H1 (cell line): ENCODE measurements at regions not wholly inside any gene's neighbourhood (a gene's known extent, or its start where the extent isn't known, plus 50 kb on each side); places are given as distances from the start of the nearest gene placed in this dataset.
"Not testable (repeated sequence)": the region's sequence is repeated elsewhere in the genome, so short reads cannot be mapped to it uniquely, and the experiment has no call there.

Source experiments
- CTCF ChIA-PET: fragments of 300-600 bp; sonication (Branson Sonifier 250); formaldehyde crosslinking; loops from one replicate; lab custom pipeline; 2021; ENCODE audit not compliant: partially characterized antibody; lab: Charles Lee
- POLR2A ChIA-PET: fragments of 300-600 bp; sonication (Branson Sonifier 250); formaldehyde crosslinking; loops from one replicate; lab custom pipeline; 2021; ENCODE audit warnings: inconsistent platforms; ENCODE audit not compliant: partially characterized antibody; lab: Charles Lee
- DNase-seq, 2 experiments: peaks; one replicate each; pipeline versions ENCODE4 v3.0.0 to v3.0.0-alpha.2; 2010 to 2022; ENCODE audit warnings: low spot score in 2 of 2, low read depth in 1 of 2, mixed read lengths in 1 of 2
- FAIRE-seq: peaks from 2 replicates; lab custom pipeline; 2011; peaks lifted over from hg19 to GRCh38; lab: Jason Lieb, UNC
- H2AFZ ChIP-seq: 2 replicates; pipeline ENCODE4 v1.8.1; 2012; ENCODE audit warnings: low read length, inconsistent platforms
- H2AK5ac ChIP-seq: 2 replicates; pipeline ENCODE4 v1.6.1; 2013; ENCODE audit warnings: low read depth, low read length
- H2BK120ac ChIP-seq: replicated peaks from 2 replicates; pipeline ENCODE3; 2013; ENCODE audit warnings: low read depth, low read length, inconsistent platforms
- H2BK12ac ChIP-seq: 2 replicates; pipeline ENCODE4 v1.6.1; 2013; ENCODE audit warnings: low read depth, low read length
- H2BK15ac ChIP-seq: 2 replicates; pipeline ENCODE4 v1.6.1; 2013; ENCODE audit warnings: low read length
- H2BK20ac ChIP-seq: 2 replicates; pipeline ENCODE4 v1.6.1; 2013; ENCODE audit warnings: low read length
- H2BK5ac ChIP-seq: 2 replicates; pipeline ENCODE4 v1.6.1; 2013; ENCODE audit warnings: low read depth, low read length
- H3K14ac ChIP-seq: 2 replicates; pipeline ENCODE4 v1.6.1; 2013; ENCODE audit warnings: inconsistent platforms; ENCODE audit not compliant: insufficient read length
- H3K18ac ChIP-seq: 2 replicates; pipeline ENCODE4 v1.6.1; 2013; ENCODE audit warnings: low read length; ENCODE audit errors: extremely low read depth
- H3K23ac ChIP-seq: 2 replicates; pipeline ENCODE4 v1.6.1; 2013; ENCODE audit warnings: inconsistent platforms; ENCODE audit not compliant: insufficient read length
- H3K23me2 ChIP-seq: 2 replicates; pipeline ENCODE4 v1.6.1; 2013; ENCODE audit warnings: low read depth, low read length
- H3K27ac ChIP-seq: 2 replicates; pipeline ENCODE4 v1.6.1; 2011; ENCODE audit warnings: low read depth, low read length, inconsistent platforms
- H3K27me3 ChIP-seq, 4 experiments: replicated peaks in 1 of 4; 1 replicate in 1 of 4; 2 replicates in 3 of 4; pipeline versions ENCODE4 v1.6.1 to v1.8.1; 2011 to 2013; ENCODE audit warnings: low read length in 3 of 4, mild to moderate bottlenecking in 3 of 4, inconsistent platforms in 2 of 4, mixed read lengths in 2 of 4, moderate library complexity in 1 of 4; ENCODE audit not compliant: control insufficient read depth in 3 of 4, insufficient read depth in 3 of 4; ENCODE audit errors: extremely low read depth in 1 of 4
- H3K36me3 ChIP-seq, 4 experiments: 2 replicates each; pipeline versions ENCODE4 v1.6.1 to v1.8.1; 2011 to 2013; ENCODE audit warnings: mild to moderate bottlenecking in 4 of 4, low read length in 3 of 4, moderate library complexity in 2 of 4, control low read depth in 1 of 4, inconsistent platforms in 1 of 4; ENCODE audit not compliant: insufficient read depth in 4 of 4, control insufficient read depth in 2 of 4
- H3K4ac ChIP-seq: replicated peaks from 2 replicates; pipeline ENCODE3; 2013; ENCODE audit warnings: low read length, low read depth, mixed read lengths, inconsistent platforms; ENCODE audit not compliant: insufficient read length
- H3K4me1 ChIP-seq, 4 experiments: replicated peaks in 1 of 4; 1 replicate in 1 of 4; 2 replicates in 3 of 4; pipeline versions ENCODE4 v1.6.1 to v1.8.1; 2011 to 2013; ENCODE audit warnings: low read length in 3 of 4, inconsistent platforms in 2 of 4, mixed read lengths in 1 of 4; ENCODE audit not compliant: insufficient read depth in 4 of 4, control insufficient read depth in 3 of 4
- H3K4me2 ChIP-seq, 2 experiments: 2 replicates each; pipeline versions ENCODE4 v1.6.1 to v1.8.1; 2011 to 2013; ENCODE audit warnings: low read depth in 2 of 2, low read length in 2 of 2, control low read depth in 1 of 2, inconsistent platforms in 1 of 2, mild to moderate bottlenecking in 1 of 2; ENCODE audit not compliant: insufficient read depth in 1 of 2
- H3K4me3 ChIP-seq, 4 experiments: fragments of 200-600, 300-600 bp in 1 of 4; sonication (generic), shearing (Covaris generic), sonication (Bioruptor Twin) in 1 of 4; 2 replicates each; pipeline versions ENCODE4 v1.5.1 to v1.8.1; 2011 to 2016; ENCODE audit warnings: low read length in 4 of 4, low read depth in 3 of 4, control low read depth in 2 of 4, inconsistent platforms in 2 of 4, mild to moderate bottlenecking in 2 of 4, mixed read lengths in 1 of 4, moderate library complexity in 1 of 4; ENCODE audit not compliant: insufficient read depth in 2 of 4; ENCODE audit errors: extremely low read depth in 1 of 4
- H3K56ac ChIP-seq: replicated peaks from 2 replicates; pipeline ENCODE3; 2013; ENCODE audit warnings: low read depth, mild to moderate bottlenecking, mixed read lengths, low read length, inconsistent platforms; ENCODE audit not compliant: insufficient read length
- H3K79me1 ChIP-seq: 2 replicates; pipeline ENCODE4 v1.6.1; 2013; ENCODE audit warnings: low read depth, low read length, control low read depth
- H3K79me2 ChIP-seq, 2 experiments: 2 replicates each; pipeline versions ENCODE4 v1.6.1 to v1.8.1; 2012 to 2013; ENCODE audit warnings: low read length in 2 of 2, mild to moderate bottlenecking in 2 of 2, inconsistent platforms in 1 of 2; ENCODE audit not compliant: insufficient read depth in 2 of 2, control insufficient read depth in 1 of 2
- H3K9ac ChIP-seq, 4 experiments: replicated peaks in 1 of 4; 1 replicate in 1 of 4; 2 replicates in 3 of 4; pipeline versions ENCODE4 v1.6.1 to v1.8.1; 2011 to 2013; ENCODE audit warnings: low read depth in 3 of 4, low read length in 3 of 4, control low read depth in 2 of 4, mild to moderate bottlenecking in 2 of 4, moderate library complexity in 2 of 4, inconsistent platforms in 1 of 4; ENCODE audit errors: extremely low read depth in 1 of 4
- H3K9me3 ChIP-seq, 2 experiments: 2 replicates each; pipeline versions ENCODE4 v1.6.1 to v1.8.1; 2012 to 2013; ENCODE audit warnings: mild to moderate bottlenecking in 2 of 2, moderate library complexity in 2 of 2, control low read depth in 1 of 2, inconsistent platforms in 1 of 2, low read depth in 1 of 2, low read length in 1 of 2, mixed read lengths in 1 of 2; ENCODE audit not compliant: insufficient read depth in 2 of 2
- H4K20me1 ChIP-seq, 2 experiments: replicated peaks in 1 of 2; 2 replicates each; pipeline versions ENCODE3 to v1.8.1; 2011 to 2013; ENCODE audit warnings: inconsistent platforms in 2 of 2, low read length in 2 of 2, mild to moderate bottlenecking in 1 of 2; ENCODE audit not compliant: insufficient read depth in 2 of 2, control insufficient read depth in 1 of 2
- H4K5ac ChIP-seq: 2 replicates; pipeline ENCODE4 v1.6.1; 2013; ENCODE audit warnings: low read length, low read depth, mixed read lengths, inconsistent platforms; ENCODE audit not compliant: insufficient read length
- H4K8ac ChIP-seq: 2 replicates; pipeline ENCODE4 v1.8.0; 2013; ENCODE audit warnings: mild to moderate bottlenecking, moderate library complexity, low read length, inconsistent platforms; ENCODE audit not compliant: insufficient read depth; ENCODE audit errors: extremely low read depth
- H4K91ac ChIP-seq: replicated peaks from 2 replicates; pipeline ENCODE3; 2013; ENCODE audit warnings: low read length, mixed read lengths, inconsistent platforms; ENCODE audit not compliant: insufficient read length
- WGBS, 2 experiments: shearing (Covaris generic) in 1 of 2; methylation state at CpG; one replicate each; pipeline versions ENCODE4 v1.1.6 to v1.1.7; 2013 to 2015; ENCODE audit warnings: low lambda C conversion rate in 2 of 2, mixed read lengths in 2 of 2, inconsistent platforms in 1 of 2, low coverage in 1 of 2, missing lambda C conversion rate in 1 of 2; ENCODE audit not compliant: insufficient replicate concordance in 2 of 2, insufficient coverage in 1 of 2, insufficient read length in 1 of 2; ENCODE audit errors: extremely low coverage in 1 of 2, missing lambda C conversion rate in 1 of 2; 5-methylcytosine and 5-hydroxymethylcytosine counted together

- DNase-seq, H4K5ac ChIP-seq, H3K79me1 ChIP-seq, H3K27ac ChIP-seq, H2BK15ac ChIP-seq, H3K27me3 ChIP-seq, H3K36me3 ChIP-seq, H3K56ac ChIP-seq, H3K4me1 ChIP-seq, H4K20me1 ChIP-seq, H2AK5ac ChIP-seq, FAIRE-seq, H2BK120ac ChIP-seq, H2AFZ ChIP-seq, H2BK5ac ChIP-seq, H3K9me3 ChIP-seq, H3K4ac ChIP-seq, H3K18ac ChIP-seq, H3K23me2 ChIP-seq, H3K79me2 ChIP-seq, H3K23ac ChIP-seq, H3K14ac ChIP-seq, POLR2A ChIA-PET, H4K91ac ChIP-seq: not testable (repeated sequence)
- CTCF ChIA-PET = interaction anchor here (1.0 kb wide), 1 partner anchor 8 kb away, joined by 4 read pairs; no protein-coding TSS in a partner anchor
- Histone ChIP-seq H3K4me2 (peak overlapping the region in 1 of 2 experiments; percentile 61; a peak in 3 of 4 replicates), H4K8ac (peak overlapping the region; percentile 86; the same call in 1 of the 2 replicates), H3K4me3 (peak overlapping the region in 2 of 4 experiments; percentile 32 to 61; a peak in 3 of 8 replicates), H2BK20ac (0 out of 2 replicates have a peak overlapping the region, but pooled peaks have one; percentile 72), H2BK12ac (0 out of 2 replicates have a peak overlapping the region, but pooled peaks have one; percentile 39), H3K9ac (peak overlapping the region in 1 of 4 experiments; percentile 56; a peak in 1 of 7 replicates)
- whole genome bisulfite sequencing, 2 experiments = 86% methylated on average over 29 of the region's 29 CpGs; no CpG with 5 or more reads in 1 of the 2 experiments
Observed at GRCh38 chr14:28187902-28188830, 578.4 kb upstream of the FOXG1 start.
